Vagina (tissue), 2 donors: ENCODE measurements at regions not wholly inside any gene's neighbourhood (a gene's known extent, or its start where the extent isn't known, plus 50 kb on each side); places are given as distances from the start of the nearest gene placed in this dataset.

Source experiments
- POLR2A ChIP-seq, 2 donors: fragments of 450-650 bp; IDR thresholded peaks; one replicate each; pipeline ENCODE4 v1.6.1; 2017; ENCODE audit warnings: antibody characterized with exemption in 2 of 2, mild to moderate bottlenecking in 2 of 2, moderate library complexity in 2 of 2
- POLR2AphosphoS5 ChIP-seq, 2 donors: sonication (generic); formaldehyde crosslinking; IDR thresholded peaks; one replicate each; pipeline ENCODE4 v1.9.0; 2017; ENCODE audit warnings: antibody characterized with exemption in 2 of 2, mild to moderate bottlenecking in 2 of 2, low read depth in 1 of 2; ENCODE audit not compliant: insufficient read depth in 1 of 2
- TF ChIP-seq, protein P1 (sequence below), 3 experiments: fragments of 450-650 bp in 2 of 3; fragments of 200-600 bp in 1 of 3; sonication (generic) in 1 of 3; IDR thresholded peaks; one replicate each; pipeline ENCODE4 v1.5.1; 2017 to 2019; ENCODE audit warnings: antibody characterized with exemption in 3 of 3, mild to moderate bottlenecking in 2 of 3, moderate library complexity in 2 of 3

DNA sequence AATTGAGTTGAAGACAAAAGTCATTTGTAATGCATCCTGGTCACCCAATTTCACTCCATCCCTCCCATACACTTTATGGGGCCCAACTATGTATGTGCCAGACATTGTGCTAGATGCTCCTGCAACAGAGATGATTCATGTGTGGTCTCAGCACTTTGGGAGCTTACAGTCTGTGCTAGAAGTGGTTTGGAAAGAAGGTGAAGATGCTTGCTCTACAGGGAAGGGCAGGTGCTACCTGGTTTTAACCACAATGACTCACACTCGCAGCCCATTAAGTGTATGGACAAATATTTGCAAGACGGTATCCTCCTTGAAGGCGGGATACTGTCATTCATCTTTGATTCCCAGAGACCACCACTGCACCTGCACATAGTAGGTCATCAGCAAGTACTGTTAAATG, 257.6 kb downstream of the OTUD1 start:
- TF ChIP-seq, protein P1, sequence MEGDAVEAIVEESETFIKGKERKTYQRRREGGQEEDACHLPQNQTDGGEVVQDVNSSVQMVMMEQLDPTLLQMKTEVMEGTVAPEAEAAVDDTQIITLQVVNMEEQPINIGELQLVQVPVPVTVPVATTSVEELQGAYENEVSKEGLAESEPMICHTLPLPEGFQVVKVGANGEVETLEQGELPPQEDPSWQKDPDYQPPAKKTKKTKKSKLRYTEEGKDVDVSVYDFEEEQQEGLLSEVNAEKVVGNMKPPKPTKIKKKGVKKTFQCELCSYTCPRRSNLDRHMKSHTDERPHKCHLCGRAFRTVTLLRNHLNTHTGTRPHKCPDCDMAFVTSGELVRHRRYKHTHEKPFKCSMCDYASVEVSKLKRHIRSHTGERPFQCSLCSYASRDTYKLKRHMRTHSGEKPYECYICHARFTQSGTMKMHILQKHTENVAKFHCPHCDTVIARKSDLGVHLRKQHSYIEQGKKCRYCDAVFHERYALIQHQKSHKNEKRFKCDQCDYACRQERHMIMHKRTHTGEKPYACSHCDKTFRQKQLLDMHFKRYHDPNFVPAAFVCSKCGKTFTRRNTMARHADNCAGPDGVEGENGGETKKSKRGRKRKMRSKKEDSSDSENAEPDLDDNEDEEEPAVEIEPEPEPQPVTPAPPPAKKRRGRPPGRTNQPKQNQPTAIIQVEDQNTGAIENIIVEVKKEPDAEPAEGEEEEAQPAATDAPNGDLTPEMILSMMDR (IDR thresholded peaks at IDR 0.05), result no peak
- TF ChIP-seq POLR2A (IDR thresholded peaks at IDR 0.05) (no peak), POLR2AphosphoS5 (IDR thresholded peaks at IDR 0.05; ENCODE audit: insufficient read depth in 1 of 2, low read depth in 1 of 2) (no peak)
